Stomach (tissue), 8 donors: ENCODE measurements at regions not wholly inside any gene's neighbourhood (a gene's known extent, or its start where the extent isn't known, plus 50 kb on each side); places are given as distances from the start of the nearest gene placed in this dataset.

Source experiments
- DNase-seq, 2 donors: peaks; one replicate each; pipeline versions ENCODE4 v3.0.0 to v3.0.0-alpha.2; 2013 to 2019
- H3K27ac ChIP-seq, 5 donors: fragments of 200-600 bp in 4 of 5; sonication (generic) in 4 of 5; one replicate each; pipeline ENCODE4 v1.5.1; 2013 to 2019; ENCODE audit warnings: mild to moderate bottlenecking in 1 of 5, moderate library complexity in 1 of 5
- H3K27me3 ChIP-seq, 3 donors: fragments of 200-600 bp; sonication (generic); one replicate each; pipeline ENCODE4 v1.5.1; 2017 to 2019; ENCODE audit warnings: mixed run types in 1 of 3
- H3K36me3 ChIP-seq, 4 donors: fragments of 200-600 bp; sonication (generic); 1 replicate in 3 of 4; 2 replicates in 1 of 4; pipeline ENCODE4 v1.5.1; 2016 to 2019
- H3K4me1 ChIP-seq, 4 donors: fragments of 200-600 bp; sonication (generic); one replicate each; pipeline ENCODE4 v1.5.1; 2016 to 2019
- H3K4me3 ChIP-seq, 4 donors: fragments of 200-600 bp; sonication (generic) in 3 of 4; one replicate each; pipeline ENCODE4 v1.5.1; 2016 to 2019; ENCODE audit warnings: mild to moderate bottlenecking in 1 of 4
- H3K9me3 ChIP-seq, 4 donors: fragments of 200-600 bp; sonication (generic); one replicate each; pipeline ENCODE4 v1.5.1; 2016 to 2019
- CTCF ChIP-seq, 7 experiments: fragments of 450-650 bp in 4 of 7; fragments of 200-600 bp in 3 of 7; sonication (generic) in 3 of 7; IDR thresholded peaks; one replicate each; pipeline ENCODE4 v1.5.1; 2016 to 2019; ENCODE audit warnings: antibody characterized with exemption in 7 of 7, control low read depth in 2 of 7, mild to moderate bottlenecking in 1 of 7
- EP300 ChIP-seq: sonication (generic); formaldehyde crosslinking; IDR thresholded peaks from one replicate; pipeline ENCODE4 v1.6.1; 2017; ENCODE audit warnings: antibody characterized with exemption
- POLR2A ChIP-seq, 4 donors: fragments of 450-650 bp; IDR thresholded peaks; one replicate each; pipeline ENCODE4 v1.6.1; 2016; ENCODE audit warnings: antibody characterized with exemption in 4 of 4, control low read depth in 2 of 4, mild to moderate bottlenecking in 1 of 4, moderate library complexity in 1 of 4
- POLR2AphosphoS5 ChIP-seq, 3 donors: sonication (generic); formaldehyde crosslinking; IDR thresholded peaks; one replicate each; pipeline ENCODE4 v1.6.1; 2016; ENCODE audit warnings: antibody characterized with exemption in 3 of 3
- WGBS, 5 donors: extraction: QIAGEN DNeasy Blood & Tissue Kit in 3 of 5; methylation state at CpG; one replicate each; pipeline versions ENCODE4 v1.1.5 to v1.1.7; 2013 to 2018; 5-methylcytosine and 5-hydroxymethylcytosine counted together
- intact Hi-C: fragments of 100-400 bp; cut with DNase I; formaldehyde crosslinking; loops from one replicate; pipeline ENCODE4 v1.15.1; 2023; ENCODE audit warnings: low total_unique reads
- donor health status: healthy with polysubstance abuse.
- donor health status: Bipolar disorder and iron deficiency.
- donor health status: healthy.

- no peak for DNase-seq
- Histone ChIP-seq H3K27me3 (no peaks in the 10 kb centered on the region), H3K9me3 (no peaks in the 10 kb centered on the region), H3K27ac (no peak overlapping the region), H3K4me1 (peaks cover 0 to 16% (median 14%) of the 10 kb centered on the region in 4 donors), H3K36me3 (no peaks in the 10 kb centered on the region), H3K4me3 (no peak overlapping the region)
- WGBS, 5 donors: 87 to 95% (median 94%) methylated on average over 4 of the region's 4 CpGs
- intact Hi-C loops: loop anchor here (10.0 kb wide), 1 partner anchor 374 kb away; no protein-coding TSS in a partner anchor
- no peak for TF ChIP-seq POLR2A (IDR thresholded peaks at IDR 0.05)
- no peak for TF ChIP-seq EP300
- TF ChIP-seq POLR2AphosphoS5 (IDR thresholded peaks at IDR 0.05): no peak
- no peak for TF ChIP-seq CTCF (IDR thresholded peaks at IDR 0.05)
Measured at GRCh38 chr2:30331038-30331437, 99.7 kb downstream of the LBH start.

- 91 to 96% (median 94%) methylated on average over 6 to 7 of the region's 7 CpGs for WGBS, 5 donors
- TF ChIP-seq POLR2A (IDR thresholded peaks at IDR 0.05) (no peak), EP300 (no peak), POLR2AphosphoS5 (IDR thresholded peaks at IDR 0.05) (no peak), CTCF (IDR thresholded peaks at IDR 0.05) (no peak)
- Histone ChIP-seq H3K36me3 (no peaks in the 10 kb centered on the region), H3K4me1 (peaks cover 0 to 24% (median 21%) of the 10 kb centered on the region in 4 donors), H3K27ac (no peak overlapping the region), H3K9me3 (no peaks in the 10 kb centered on the region), H3K4me3 (no peak overlapping the region), H3K27me3 (no peaks in the 10 kb centered on the region)
- intact Hi-C loops: loop anchor here (10.0 kb wide), 1 partner anchor 373 kb away; no protein-coding TSS in a partner anchor
- DNase-seq: no peak
Measured at GRCh38 chr2:30331869-30332268, 100.5 kb downstream of the LBH start.

GRCh38 chr2:30332791-30333453 lies 101.6 kb downstream of the LBH start:
- Histone ChIP-seq H3K4me1 (peaks cover 0 to 24% (median 21%) of the 10 kb centered on the region in 4 donors), H3K4me3 (no peak overlapping the region), H3K27me3 (no peaks in the 10 kb centered on the region), H3K27ac (no peak overlapping the region), H3K36me3 (no peaks in the 10 kb centered on the region), H3K9me3 (no peaks in the 10 kb centered on the region)
- 62 to 85% (median 69%) methylated on average over 4 of the region's 4 CpGs for WGBS, 5 donors
- no peak for TF ChIP-seq POLR2A (IDR thresholded peaks at IDR 0.05)
- TF ChIP-seq EP300: no peak
- TF ChIP-seq POLR2AphosphoS5 (IDR thresholded peaks at IDR 0.05): no peak
- no peak for TF ChIP-seq CTCF (IDR thresholded peaks at IDR 0.05)
- no peak for DNase-seq
- intact Hi-C loops: loop anchor here (10.0 kb wide), 1 partner anchor 372 kb away; no protein-coding TSS in a partner anchor

- Histone ChIP-seq H3K4me1 (peaks cover 0 to 24% (median 21%) of the 10 kb centered on the region in 4 donors), H3K4me3 (no peak overlapping the region), H3K27ac (no peak overlapping the region), H3K9me3 (no peaks in the 10 kb centered on the region), H3K36me3 (no peaks in the 10 kb centered on the region), H3K27me3 (no peaks in the 10 kb centered on the region)
- no peak for DNase-seq
- intact Hi-C loops: loop anchor here (10.0 kb wide), 1 partner anchor 370 kb away; no protein-coding TSS in a partner anchor
- no peak for TF ChIP-seq POLR2AphosphoS5 (IDR thresholded peaks at IDR 0.05)
- no peak for TF ChIP-seq EP300
- no peak for TF ChIP-seq POLR2A (IDR thresholded peaks at IDR 0.05)
- TF ChIP-seq CTCF (IDR thresholded peaks at IDR 0.05): no peak
- 58 to 81% (median 68%) methylated on average over 3 of the region's 3 CpGs for WGBS, 5 donors
Measured at GRCh38 chr2:30334762-30335363, 103.5 kb downstream of the LBH start.
